Ovary (tissue), 7 donors: ENCODE measurements at regions not wholly inside any gene's neighbourhood (a gene's known extent, or its start where the extent isn't known, plus 50 kb on each side); places are given as distances from the start of the nearest gene placed in this dataset.

Experiments used
- DNase-seq, 5 donors: peaks; one replicate each; pipeline ENCODE4 v3.0.0-alpha.2; 2019 to 2020
- H3K27ac ChIP-seq, 2 donors: fragments of 200-600 bp; one replicate each; pipeline versions ENCODE4 v1.5.1 to v1.8.0; 2019 to 2022
- H3K27me3 ChIP-seq: fragments of 200-600 bp; one replicate; pipeline ENCODE4 v1.8.0; 2022
- H3K36me3 ChIP-seq: fragments of 200-600 bp; sonication (generic); one replicate; pipeline ENCODE4 v1.5.1; 2019
- H3K4me1 ChIP-seq: one replicate; pipeline ENCODE4 v1.8.1; 2013; ENCODE audit warnings: mild to moderate bottlenecking, moderate library complexity; ENCODE audit not compliant: insufficient read depth
- H3K4me3 ChIP-seq: fragments of 200-600 bp; sonication (generic); one replicate; pipeline ENCODE4 v1.5.1; 2017
- H3K9me3 ChIP-seq, 2 donors: fragments of 200-600 bp in 1 of 2; sonication (generic) in 1 of 2; one replicate each; pipeline versions ENCODE4 v1.5.1 to v1.8.1; 2013 to 2019; ENCODE audit warnings: mild to moderate bottlenecking in 1 of 2, moderate library complexity in 1 of 2
- EP300 ChIP-seq: sonication (generic); formaldehyde crosslinking; IDR thresholded peaks from one replicate; pipeline ENCODE4 v1.6.1; 2017; ENCODE audit warnings: antibody characterized with exemption
- POLR2A ChIP-seq: fragments of 450-650 bp; IDR thresholded peaks from one replicate; pipeline ENCODE4 v1.6.1; 2017; ENCODE audit warnings: antibody characterized with exemption, mild to moderate bottlenecking, moderate library complexity
- WGBS, 3 donors: extraction: QIAGEN DNeasy Blood & Tissue Kit in 1 of 3; methylation state at CpG; one replicate each; pipeline versions ENCODE4 v1.1.5 to v1.1.7; 2013 to 2017; 5-methylcytosine and 5-hydroxymethylcytosine counted together
- intact Hi-C, 4 donors: fragments of 100-400 bp; cut with DNase I; formaldehyde crosslinking; loops; one replicate each; pipeline versions ENCODE4 v1.11.0 to v1.15.1; 2022 to 2023
- TF ChIP-seq, protein P1 (sequence below), 3 donors: fragments of 450-650 bp in 2 of 3; fragments of 200-600 bp in 1 of 3; IDR thresholded peaks; one replicate each; pipeline versions ENCODE4 v1.5.1 to v1.8.0; 2016 to 2022; ENCODE audit warnings: antibody characterized with exemption in 3 of 3, mild to moderate bottlenecking in 1 of 3
- donor health status: DM: no; HTN: no; CAD: no; lungs with moderate emphysema.
- donor health status: DM: no; HTN: no; CAD: no.
- donor health status: Bipolar disorder and iron deficiency.
- donor health status: DM: no; HTN: no; CAD: no.
- donor health status: DM: yes; HTN: yes; CAD: no.

DNA sequence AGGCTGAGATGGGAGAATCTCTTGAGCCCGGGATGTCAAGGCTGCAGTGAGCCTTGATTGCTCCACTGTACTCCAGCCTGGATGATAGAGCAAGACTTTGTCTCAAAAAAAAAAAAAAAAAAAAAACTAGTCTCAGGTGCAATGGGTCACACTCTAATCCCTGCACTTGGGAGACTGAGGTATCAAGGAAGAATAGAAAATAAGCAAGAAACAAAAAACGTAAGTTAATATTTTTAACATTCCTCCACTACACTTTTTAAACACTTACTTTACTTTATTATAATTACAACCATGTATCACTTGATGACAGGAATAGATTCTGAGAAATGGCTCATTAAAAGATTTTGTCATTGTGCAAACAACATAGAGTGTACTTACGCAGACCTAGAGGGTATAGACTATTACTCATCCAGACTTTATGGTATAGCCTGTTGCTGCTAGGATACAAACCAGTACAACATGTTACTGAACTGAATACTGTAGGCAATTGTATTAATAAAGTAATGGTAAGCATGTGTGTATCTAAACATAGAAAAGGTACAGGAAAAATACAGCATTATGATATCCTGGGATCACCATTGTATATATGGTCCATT lies 1244.1 kb upstream of the ADGRL4 start:
- Histone ChIP-seq H3K27me3 (no peaks in the 10 kb centered on the region), H3K36me3 (no peaks in the 10 kb centered on the region), H3K27ac (no peak overlapping the region), H3K9me3 (no peaks in the 10 kb centered on the region), H3K4me1 (no peaks in the 10 kb centered on the region), H3K4me3 (no peak overlapping the region)
- TF ChIP-seq, protein P1, sequence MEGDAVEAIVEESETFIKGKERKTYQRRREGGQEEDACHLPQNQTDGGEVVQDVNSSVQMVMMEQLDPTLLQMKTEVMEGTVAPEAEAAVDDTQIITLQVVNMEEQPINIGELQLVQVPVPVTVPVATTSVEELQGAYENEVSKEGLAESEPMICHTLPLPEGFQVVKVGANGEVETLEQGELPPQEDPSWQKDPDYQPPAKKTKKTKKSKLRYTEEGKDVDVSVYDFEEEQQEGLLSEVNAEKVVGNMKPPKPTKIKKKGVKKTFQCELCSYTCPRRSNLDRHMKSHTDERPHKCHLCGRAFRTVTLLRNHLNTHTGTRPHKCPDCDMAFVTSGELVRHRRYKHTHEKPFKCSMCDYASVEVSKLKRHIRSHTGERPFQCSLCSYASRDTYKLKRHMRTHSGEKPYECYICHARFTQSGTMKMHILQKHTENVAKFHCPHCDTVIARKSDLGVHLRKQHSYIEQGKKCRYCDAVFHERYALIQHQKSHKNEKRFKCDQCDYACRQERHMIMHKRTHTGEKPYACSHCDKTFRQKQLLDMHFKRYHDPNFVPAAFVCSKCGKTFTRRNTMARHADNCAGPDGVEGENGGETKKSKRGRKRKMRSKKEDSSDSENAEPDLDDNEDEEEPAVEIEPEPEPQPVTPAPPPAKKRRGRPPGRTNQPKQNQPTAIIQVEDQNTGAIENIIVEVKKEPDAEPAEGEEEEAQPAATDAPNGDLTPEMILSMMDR (IDR thresholded peaks at IDR 0.05), result no peak
- no peak for TF ChIP-seq POLR2A
- no peak for TF ChIP-seq EP300
- DNase-seq, result no peak
- intact Hi-C loops, result no loop called here
- 92 to 97% (median 93%) methylated on average over 3 of the region's 3 CpGs for WGBS, 3 donors

DNA sequence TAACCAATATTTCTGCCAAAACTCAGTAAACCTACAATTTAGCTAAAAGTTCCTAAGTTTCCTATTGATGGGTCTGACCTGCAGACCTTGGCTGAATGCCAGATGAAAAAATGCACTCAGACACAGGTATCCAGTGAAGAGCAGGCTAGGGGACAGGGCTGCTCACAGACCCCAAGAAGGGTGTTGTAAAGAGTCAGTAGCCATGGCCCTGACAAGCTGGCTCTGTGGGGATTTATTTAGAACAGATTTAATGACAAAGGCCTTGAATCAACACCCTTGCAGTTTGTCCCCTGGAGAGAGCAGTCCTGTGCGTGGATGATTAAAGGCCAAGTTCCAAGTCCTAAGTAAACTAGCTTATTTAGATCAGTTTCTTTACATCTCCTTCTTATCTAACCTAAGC lies 1243.2 kb upstream of the ADGRL4 start:
- Histone ChIP-seq H3K4me3 (no peak overlapping the region), H3K9me3 (no peaks in the 10 kb centered on the region), H3K36me3 (no peaks in the 10 kb centered on the region), H3K27ac (no peak overlapping the region), H3K4me1 (no peaks in the 10 kb centered on the region), H3K27me3 (no peaks in the 10 kb centered on the region)
- DNase-seq, result no peak
- WGBS, 3 donors, result 79 to 96% (median 91%) methylated on average over 1 of the region's 1 CpG
- no peak for TF ChIP-seq POLR2A
- TF ChIP-seq EP300, result no peak
- TF ChIP-seq, protein P1 (IDR thresholded peaks at IDR 0.05), result no peak
- intact Hi-C loops, result no loop called here

DNA sequence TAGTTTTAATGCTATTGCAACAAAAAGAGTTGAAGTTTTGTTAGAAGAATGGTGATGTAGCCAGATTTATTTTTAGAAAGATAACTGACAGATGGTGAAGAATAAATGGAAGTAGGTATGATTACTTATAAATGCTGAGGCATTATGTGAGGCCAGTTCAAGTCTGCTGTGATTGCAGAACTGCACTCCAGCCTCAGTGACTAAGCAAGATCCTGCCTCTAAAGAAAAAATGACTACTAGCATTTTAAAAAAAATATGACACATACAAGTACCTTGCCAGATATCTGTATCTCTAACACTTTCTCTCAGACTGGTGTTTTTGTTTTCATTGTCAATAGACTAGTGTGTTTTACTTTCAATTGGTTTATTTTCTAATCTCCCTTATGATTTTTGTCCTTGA lies 1242.4 kb upstream of the ADGRL4 start:
- Histone ChIP-seq H3K27me3 (no peaks in the 10 kb centered on the region), H3K4me1 (no peaks in the 10 kb centered on the region), H3K27ac (no peak overlapping the region), H3K9me3 (no peaks in the 10 kb centered on the region), H3K4me3 (no peak overlapping the region), H3K36me3 (no peaks in the 10 kb centered on the region)
- no peak for DNase-seq
- no peak for TF ChIP-seq EP300
- TF ChIP-seq POLR2A, result no peak
- intact Hi-C loops, result no loop called here

DNA sequence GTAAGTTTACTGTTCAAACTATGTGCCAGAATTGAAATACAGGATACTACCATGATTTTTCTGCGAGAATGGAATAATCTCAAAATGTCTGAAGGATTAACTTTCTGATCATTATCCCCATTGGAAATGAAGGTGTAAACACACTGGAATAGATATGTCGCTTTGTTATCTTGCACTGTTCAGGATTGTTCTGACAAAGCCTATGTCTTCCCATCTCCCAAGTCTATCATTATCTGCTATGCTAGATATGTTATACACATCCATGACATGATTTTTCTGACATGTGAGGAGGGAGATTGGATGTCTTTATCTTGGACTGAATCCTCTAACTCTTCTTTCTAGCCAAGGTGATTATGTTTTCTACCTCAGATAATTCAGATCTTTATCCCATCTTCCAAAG lies 1239.3 kb upstream of the ADGRL4 start:
- H3K4me1 ChIP-seq, result no peaks in the 10 kb centered on the region
- H3K4me3 ChIP-seq, result no peak overlapping the region
- no peaks in the 10 kb centered on the region for H3K9me3 ChIP-seq
- H3K27ac ChIP-seq, result no peak overlapping the region
- TF ChIP-seq POLR2A, result no peak
- no peak for TF ChIP-seq EP300
- TF ChIP-seq, protein P1 (IDR thresholded peaks at IDR 0.05), result no peak
- no peak for DNase-seq
- H3K36me3 ChIP-seq, result no peaks in the 10 kb centered on the region
- no peaks in the 10 kb centered on the region for H3K27me3 ChIP-seq
- 94 to 98% (median 96%) methylated on average over 2 of the region's 2 CpGs for WGBS, 3 donors
- intact Hi-C loops, result no loop called here

DNA sequence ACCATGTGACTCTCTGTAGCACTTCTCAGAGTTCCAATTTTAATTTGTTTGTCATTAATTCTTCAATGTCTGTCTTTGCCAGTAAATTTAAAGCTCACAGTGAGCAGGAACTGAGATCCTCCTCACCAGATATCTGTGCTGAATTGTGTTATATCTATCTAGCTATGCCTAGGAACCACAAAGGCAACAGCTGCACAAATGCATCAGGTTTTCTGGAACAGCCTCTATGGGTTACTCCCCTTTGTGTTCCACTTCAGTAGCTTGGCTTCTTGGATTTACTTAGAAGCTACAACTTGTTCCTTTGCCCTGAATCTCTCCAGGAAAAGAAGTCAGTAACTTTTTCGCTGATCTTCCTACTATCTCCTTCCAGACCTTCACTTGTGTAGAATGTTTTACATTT lies 1237.8 kb upstream of the ADGRL4 start:
- intact Hi-C loops, result no loop called here
- Histone ChIP-seq H3K27ac (no peak overlapping the region), H3K36me3 (no peaks in the 10 kb centered on the region), H3K27me3 (no peaks in the 10 kb centered on the region), H3K9me3 (no peaks in the 10 kb centered on the region), H3K4me1 (no peaks in the 10 kb centered on the region), H3K4me3 (no peak overlapping the region)
- TF ChIP-seq, protein P1 (IDR thresholded peaks at IDR 0.05), result no peak
- TF ChIP-seq POLR2A, result no peak
- TF ChIP-seq EP300, result no peak
- WGBS, 3 donors, result 72 to 80% (median 77%) methylated on average over 1 of the region's 1 CpG
- DNase-seq, result no peak
